NB4 (cell line): ENCODE measurements at regions not wholly inside any gene's neighbourhood (a gene's known extent, or its start where the extent isn't known, plus 50 kb on each side); places are given as distances from the start of the nearest gene placed in this dataset.

Experiments
- DNase-seq: peaks from one replicate; pipeline ENCODE4 v3.0.0; 2010; ENCODE audit warnings: low read depth
- H3K4me3 ChIP-seq: one replicate; pipeline ENCODE4 v1.5.1; 2011; ENCODE audit warnings: mild to moderate bottlenecking, low read depth, low read length, moderate library complexity
- CTCF ChIP-seq: IDR thresholded peaks from one replicate; pipeline ENCODE4 v1.5.1; 2012; ENCODE audit warnings: low read depth, low read length
- MYC ChIP-seq: IDR thresholded peaks from 2 replicates; pipeline ENCODE4 v1.6.1; 2011; ENCODE audit warnings: low read depth, low read length
- POLR2A ChIP-seq: IDR thresholded peaks from 2 replicates; pipeline ENCODE4 v1.6.1; 2011; ENCODE audit warnings: mild to moderate bottlenecking; ENCODE audit not compliant: insufficient read length; ENCODE audit errors: extremely low read depth
- TF ChIP-seq, protein P1 (sequence below): IDR thresholded peaks from 2 replicates; pipeline ENCODE4 v1.6.1; 2011; ENCODE audit warnings: low read depth, low read length

- TF ChIP-seq CTCF = no peak
- no peak for TF ChIP-seq POLR2A
- TF ChIP-seq MYC = no peak
- TF ChIP-seq, protein P1, sequence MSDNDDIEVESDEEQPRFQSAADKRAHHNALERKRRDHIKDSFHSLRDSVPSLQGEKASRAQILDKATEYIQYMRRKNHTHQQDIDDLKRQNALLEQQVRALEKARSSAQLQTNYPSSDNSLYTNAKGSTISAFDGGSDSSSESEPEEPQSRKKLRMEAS = no peak
- no peak for DNase-seq
- no peak overlapping the region for H3K4me3 ChIP-seq
Observed at GRCh38 chr4:128591482-128591881, 218.0 kb upstream of the JADE1 start.

DNA sequence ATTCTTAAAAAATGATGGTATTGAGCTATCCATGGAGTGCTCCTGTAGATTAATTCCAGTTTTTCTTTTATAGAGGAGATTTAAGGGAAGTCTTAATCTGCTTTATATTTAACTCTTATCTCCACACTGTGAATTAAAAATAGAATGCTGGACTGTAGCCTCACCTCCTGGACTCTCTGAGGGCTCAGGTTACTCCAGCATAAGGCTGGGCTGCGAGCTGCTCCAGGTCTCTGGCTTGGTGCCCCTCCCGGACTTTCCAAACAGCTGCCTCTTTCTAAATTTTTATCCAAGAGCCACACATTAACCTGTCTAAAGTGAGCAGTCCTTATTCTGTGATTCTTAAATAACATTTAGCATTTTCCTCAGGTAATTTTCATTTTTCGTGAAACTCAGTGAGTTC lies 218.7 kb upstream of the JADE1 start:
- no peak for DNase-seq
- TF ChIP-seq POLR2A (no peak), MYC (no peak), CTCF (no peak)
- TF ChIP-seq, protein P1 = no peak
- H3K4me3 ChIP-seq = no peak overlapping the region

- no peak overlapping the region for H3K4me3 ChIP-seq
- TF ChIP-seq, protein P1 = no peak
- TF ChIP-seq POLR2A = no peak
- TF ChIP-seq CTCF = no peak
- no peak for TF ChIP-seq MYC
- DNase-seq = no peak
Observed at GRCh38 chr4:128590034-128590740, 219.3 kb upstream of the JADE1 start.

GRCh38 chr4:128589384-128589965 lies 220.0 kb upstream of the JADE1 start:
- no peak for DNase-seq
- H3K4me3 ChIP-seq = no peak overlapping the region
- TF ChIP-seq MYC (no peak), POLR2A (no peak), CTCF (no peak)
- TF ChIP-seq, protein P1 = no peak

GRCh38 chr4:128587382-128587781 lies 222.1 kb upstream of the JADE1 start:
- no peak for DNase-seq
- H3K4me3 ChIP-seq = no peak overlapping the region
- TF ChIP-seq POLR2A (no peak), CTCF (no peak), MYC (no peak)
- TF ChIP-seq, protein P1 = no peak
